ENCODE measurements at regions not wholly inside any gene's neighbourhood (a gene's known extent, or its start where the extent isn't known, plus 50 kb on each side); places are given as distances from the start of the nearest gene placed in this dataset.

DNA sequence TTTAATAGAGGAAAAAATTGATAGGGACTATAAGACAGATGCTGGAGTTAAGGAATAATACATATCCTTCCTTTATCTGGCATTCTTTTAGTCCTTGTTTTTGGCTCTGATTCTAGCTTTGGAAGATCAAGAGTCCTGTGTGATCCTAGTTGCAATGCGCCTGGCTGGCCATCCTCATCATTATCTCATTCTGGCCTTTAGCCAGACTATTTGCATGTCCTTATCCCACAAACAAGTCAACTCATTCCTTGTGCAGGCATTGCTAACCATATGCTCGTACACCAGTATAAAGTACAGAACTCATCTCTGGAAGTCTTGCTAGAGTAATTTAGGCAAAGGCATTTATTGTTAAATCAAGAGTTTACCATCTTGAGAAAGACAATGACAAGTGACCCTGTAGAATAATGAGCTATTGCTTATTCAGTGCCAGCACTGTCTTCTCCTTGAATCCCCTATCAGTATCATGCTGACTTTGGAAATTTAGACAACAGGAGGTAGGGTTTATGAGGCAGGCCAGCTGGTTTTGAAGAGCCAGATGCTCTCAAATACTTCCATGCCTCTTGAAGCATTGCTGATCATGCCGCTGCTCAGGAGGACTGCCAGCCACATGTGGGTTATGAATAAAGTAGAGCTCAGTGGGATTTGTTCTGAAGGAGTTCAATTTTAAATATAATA, 1730.3 kb upstream of the TENM3 start:
- no peak for DNase-seq (ENCODE audit: low spot score)

GRCh38 chr4:180518906-180519305, 1724.3 kb upstream of the TENM3 start:
- DNase-seq (ENCODE audit: low spot score) = no peak

DNA sequence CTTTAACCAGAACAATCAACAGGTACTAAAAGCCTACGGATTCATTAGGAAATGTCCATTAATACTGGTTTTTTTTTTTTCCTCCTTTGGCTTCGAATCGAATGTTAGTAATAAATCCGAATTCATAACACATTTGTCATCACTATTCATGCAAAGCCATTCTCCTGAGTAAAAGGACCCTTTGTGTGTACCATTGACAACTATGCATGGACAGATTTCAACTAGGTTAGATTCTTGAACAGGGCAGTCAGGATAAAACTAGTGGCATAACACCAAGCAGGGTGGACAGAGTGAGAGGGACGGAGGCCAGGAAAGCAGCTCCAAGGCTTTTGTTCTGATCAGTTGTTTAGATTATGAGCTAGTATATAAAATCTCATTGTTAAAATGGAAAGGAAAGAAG, 1722.0 kb upstream of the TENM3 start:
- DNase-seq (ENCODE audit: low spot score) = no peak

- no peak for DNase-seq (ENCODE audit: low spot score)
Measured at GRCh38 chr4:180525523-180526077, 1717.6 kb upstream of the TENM3 start.

GRCh38 chr4:180528003-180528402, 1715.2 kb upstream of the TENM3 start:
- no peak for DNase-seq (ENCODE audit: low spot score)

DNA sequence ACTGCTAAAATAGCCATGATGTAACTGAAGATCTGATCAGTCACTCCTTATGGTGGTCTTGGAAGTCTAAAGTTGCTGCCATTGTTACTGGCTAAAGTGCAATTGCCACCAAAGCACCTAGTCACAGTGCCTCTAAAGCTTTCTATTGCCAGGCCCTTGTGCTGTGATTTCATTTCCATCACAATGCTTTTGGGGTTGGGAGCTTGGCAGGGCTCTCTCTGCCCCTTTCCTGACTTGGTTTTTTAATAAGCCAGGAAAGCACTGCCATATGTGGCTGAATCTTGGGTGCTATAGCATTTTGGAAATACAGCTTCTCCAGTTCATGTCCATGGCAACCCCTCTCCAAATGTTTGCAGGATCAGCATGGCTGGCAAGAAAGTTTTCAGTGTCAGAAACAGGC, 1712.4 kb upstream of the TENM3 start:
- no peak for DNase-seq (ENCODE audit: low spot score)

DNA sequence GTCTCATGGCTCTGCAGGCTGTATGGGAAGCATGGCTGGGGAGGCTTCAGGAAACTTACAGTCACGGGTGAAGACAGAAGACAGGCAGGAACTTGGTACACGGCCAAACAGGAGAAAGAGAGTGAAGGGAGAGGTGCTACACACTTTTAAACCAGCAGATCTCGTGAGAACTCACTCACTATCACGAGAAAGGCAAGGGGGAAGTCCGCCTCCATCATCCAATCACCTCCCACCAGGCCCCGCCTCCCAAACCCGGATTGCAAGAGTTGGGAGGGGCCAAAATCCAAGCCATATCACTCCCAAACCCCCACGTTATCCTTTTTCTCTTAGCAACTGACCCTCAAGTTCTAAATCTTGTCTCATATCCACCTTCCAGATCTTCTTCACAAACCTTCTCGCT, 1710.5 kb upstream of the TENM3 start:
- DNase-seq (ENCODE audit: low spot score) = no peak

DNA sequence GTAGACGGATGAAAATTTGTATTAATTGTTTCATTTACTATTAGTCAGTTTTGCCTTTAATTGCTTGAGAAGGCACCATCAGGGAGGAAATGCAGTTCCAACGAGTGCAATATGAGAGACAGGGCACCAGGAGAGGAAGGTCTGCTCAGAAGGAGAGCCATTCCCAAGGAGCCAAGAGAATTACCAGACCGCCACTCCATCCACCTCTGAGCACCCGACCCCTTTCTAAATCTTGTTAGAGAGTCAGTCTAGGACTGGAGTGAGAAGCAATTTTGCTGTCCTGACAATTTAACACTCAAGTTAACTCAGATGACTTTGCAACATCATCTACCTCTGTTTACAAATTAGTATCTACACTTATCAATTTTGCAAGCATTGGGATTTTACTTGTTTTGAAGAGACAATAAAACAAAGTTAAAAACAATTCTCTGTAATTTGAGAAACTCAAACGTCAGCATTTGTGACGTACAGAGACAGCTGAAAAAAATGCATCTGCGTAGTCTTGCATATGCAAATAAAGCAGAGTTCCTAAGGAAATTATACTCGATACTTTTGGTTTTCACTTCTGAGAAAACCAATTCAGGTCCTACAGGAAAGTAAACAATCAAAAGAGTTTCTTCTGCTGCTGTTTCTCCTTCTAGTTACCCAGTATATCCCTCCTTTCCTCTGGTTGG, 1704.7 kb upstream of the TENM3 start:
- no peak for DNase-seq (ENCODE audit: low spot score)

GRCh38 chr4:180539284-180539683, 1703.9 kb upstream of the TENM3 start:
- no peak for DNase-seq (ENCODE audit: low spot score)

GRCh38 chr4:180541678-180542077, 1701.5 kb upstream of the TENM3 start:
- no peak for DNase-seq (ENCODE audit: low spot score)

- DNase-seq (ENCODE audit: low spot score) = peak; percentile 34
Measured at GRCh38 chr4:180542445-180543100, 1700.6 kb upstream of the TENM3 start.

GRCh38 chr4:180550106-180550505, 1693.1 kb upstream of the TENM3 start:
- no peak for DNase-seq (ENCODE audit: low spot score)

DNA sequence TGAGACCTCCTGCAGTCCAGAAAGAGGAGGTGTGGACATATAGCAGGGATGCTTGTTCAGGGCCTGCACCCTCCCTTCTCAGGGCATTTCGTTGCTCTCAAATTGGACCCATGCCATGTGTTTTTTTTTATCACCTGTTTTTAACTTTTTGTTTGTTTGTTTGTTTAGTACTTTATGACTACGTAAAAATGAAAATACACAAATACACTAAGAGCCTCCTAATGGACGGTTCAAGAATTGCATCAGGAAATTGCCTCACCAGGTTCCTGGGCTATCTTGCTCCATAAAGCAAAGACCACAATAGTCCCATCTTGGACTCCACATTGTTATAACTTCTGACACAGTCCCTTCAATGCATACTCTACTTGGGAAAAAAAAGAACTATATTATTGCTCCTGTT, 1685.9 kb upstream of the TENM3 start:
- DNase-seq (ENCODE audit: low spot score) = peak; percentile 5

DNA sequence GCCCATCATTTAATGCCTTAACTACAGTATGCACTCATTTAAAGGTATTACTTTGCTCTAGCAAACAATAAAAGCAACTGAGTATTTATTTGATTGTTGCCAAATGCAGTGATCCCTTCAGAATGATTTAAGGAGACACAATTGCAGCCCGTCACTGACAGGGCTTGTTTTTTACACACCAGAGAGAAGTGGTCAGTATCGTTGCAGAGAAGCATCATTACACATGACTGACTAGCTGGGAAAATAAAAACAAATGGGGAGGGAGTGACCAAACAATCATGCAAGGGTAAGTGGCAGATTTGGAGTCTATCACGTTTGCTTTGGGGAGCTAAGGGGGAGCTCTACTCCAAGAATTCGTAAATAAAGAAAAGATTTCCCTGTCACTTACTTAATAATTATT, 1685.3 kb upstream of the TENM3 start:
- DNase-seq (ENCODE audit: low spot score) = no peak

DNA sequence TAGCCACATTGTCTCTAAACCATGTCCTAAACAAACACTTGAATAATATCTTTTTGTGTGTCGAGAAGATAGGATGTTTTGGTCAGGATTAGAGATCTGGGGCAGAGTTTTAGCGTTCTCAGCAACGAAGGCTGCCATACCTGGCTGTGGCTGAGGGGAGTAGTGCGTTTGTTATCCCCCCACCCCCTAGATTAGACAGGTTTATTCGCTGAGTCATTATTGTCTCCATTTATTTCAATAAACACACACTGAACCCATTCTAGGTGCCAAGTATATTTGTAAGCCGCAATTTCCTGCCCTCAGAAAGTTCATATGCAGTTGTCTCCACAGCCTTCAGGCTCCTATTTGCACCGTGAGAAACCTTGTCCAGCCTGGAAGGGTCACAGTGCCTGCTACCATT, 1684.8 kb upstream of the TENM3 start:
- DNase-seq (ENCODE audit: low spot score) = no peak

GRCh38 chr4:180560896-180561295, 1682.3 kb upstream of the TENM3 start:
- no peak for DNase-seq (ENCODE audit: low spot score)

GRCh38 chr4:180564026-180564425, 1679.2 kb upstream of the TENM3 start:
- DNase-seq (ENCODE audit: low spot score) = no peak

GRCh38 chr4:180564448-180564847, 1678.8 kb upstream of the TENM3 start:
- DNase-seq (ENCODE audit: low spot score) = no peak

DNA sequence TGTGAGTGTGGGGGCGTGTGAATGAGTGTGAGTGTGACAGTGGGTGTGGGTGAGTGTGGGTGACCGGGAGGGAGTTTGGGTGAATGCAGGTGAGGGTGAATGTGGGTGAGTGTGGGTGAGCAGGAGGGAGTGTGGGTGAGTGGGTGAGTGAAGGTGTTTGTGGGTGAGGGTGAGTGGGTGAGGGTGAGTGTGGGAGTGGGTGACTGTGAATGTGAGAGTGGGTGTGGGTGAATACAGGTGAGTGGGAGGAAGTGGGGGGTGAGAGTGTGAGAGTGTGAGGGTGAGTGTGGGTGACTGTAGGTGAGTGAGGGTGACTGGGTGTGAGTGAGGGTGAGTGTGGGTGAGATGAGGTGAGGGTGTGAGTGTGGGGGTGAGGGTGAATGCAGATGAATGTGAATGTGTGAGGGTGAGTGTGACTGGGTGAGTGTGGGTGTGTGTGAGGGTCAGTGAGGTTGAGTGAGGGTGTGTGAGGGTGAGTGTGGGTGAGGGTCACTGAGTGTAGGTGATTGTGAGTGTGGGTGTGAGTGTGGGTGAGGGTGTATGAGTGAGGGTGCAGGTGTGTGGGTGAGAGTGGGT, 1677.3 kb upstream of the TENM3 start:
- DNase-seq (ENCODE audit: low spot score) = no peak

DNA sequence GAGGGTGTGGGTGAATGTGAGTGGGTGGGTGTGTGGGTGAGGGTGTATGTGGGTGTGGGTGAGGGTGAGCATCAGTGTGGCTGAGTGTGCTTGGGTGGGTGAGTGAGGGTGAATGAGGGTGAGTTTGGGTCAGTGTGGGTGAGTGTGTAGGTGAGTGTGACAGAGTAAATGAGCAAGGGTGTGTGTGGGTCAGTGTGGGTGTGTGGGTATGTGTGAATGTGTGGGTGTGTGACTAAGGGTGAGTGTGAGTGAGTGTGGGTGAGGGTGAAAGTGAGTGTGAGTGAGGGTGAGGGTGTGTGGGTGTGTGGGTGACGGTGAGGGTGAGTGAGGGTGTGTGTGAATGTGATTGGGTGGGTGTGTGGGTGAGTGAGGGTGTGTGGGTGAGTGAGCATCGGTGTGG, 1676.7 kb upstream of the TENM3 start:
- DNase-seq (ENCODE audit: low spot score) = no peak

GRCh38 chr4:180567080-180567479, 1676.1 kb upstream of the TENM3 start:
- DNase-seq (ENCODE audit: low spot score) = no peak

- no peak for DNase-seq (ENCODE audit: low spot score)
Measured at GRCh38 chr4:180571516-180572055, 1671.6 kb upstream of the TENM3 start.

DNA sequence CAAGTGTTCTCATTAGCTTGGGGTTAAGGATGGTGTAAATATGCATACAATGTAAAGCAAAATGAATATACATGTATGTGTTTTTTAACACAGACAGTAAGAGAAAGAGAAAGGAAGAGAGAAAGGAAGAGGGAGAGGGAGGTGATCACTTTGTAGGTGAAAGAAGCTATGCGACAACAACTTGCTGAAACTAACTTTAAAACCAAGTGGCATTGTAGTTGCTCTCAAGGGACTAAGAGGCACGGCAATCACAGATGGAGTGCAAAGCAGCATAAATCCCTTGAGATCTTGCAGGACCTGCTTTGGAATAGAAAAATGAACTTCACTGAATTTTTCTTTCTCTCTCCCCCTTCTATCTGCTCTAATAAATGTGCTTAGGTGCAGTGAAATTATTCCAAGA, 1665.0 kb upstream of the TENM3 start:
- DNase-seq (ENCODE audit: low spot score) = no peak

All from kidney capillary endothelial cell (primary cell).